ENCODE measurements at regions not wholly inside any gene's neighbourhood (a gene's known extent, or its start where the extent isn't known, plus 50 kb on each side); places are given as distances from the start of the nearest gene placed in this dataset.

DNA sequence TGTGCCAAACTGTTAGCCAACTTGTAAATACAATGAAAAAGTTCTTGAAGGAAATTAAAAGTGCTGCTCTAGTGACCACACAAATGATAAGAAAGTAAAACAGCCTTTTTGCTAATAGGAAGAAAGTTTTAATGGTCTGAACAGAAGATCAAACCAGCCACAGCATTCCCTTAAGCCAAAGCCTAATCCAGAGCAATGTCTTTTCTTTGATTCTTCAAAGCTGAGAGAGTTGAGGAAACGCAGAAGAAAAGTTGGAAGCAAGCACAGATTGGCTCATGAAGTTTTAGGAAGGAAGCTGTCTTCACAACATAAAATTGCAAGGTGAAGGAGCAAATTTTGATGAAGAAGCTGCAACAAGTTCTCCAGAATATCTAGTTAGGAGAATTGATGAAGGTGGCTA is 213.8 kb downstream of the ATXN7L3B start:
- TF ChIP-seq, protein P1, sequence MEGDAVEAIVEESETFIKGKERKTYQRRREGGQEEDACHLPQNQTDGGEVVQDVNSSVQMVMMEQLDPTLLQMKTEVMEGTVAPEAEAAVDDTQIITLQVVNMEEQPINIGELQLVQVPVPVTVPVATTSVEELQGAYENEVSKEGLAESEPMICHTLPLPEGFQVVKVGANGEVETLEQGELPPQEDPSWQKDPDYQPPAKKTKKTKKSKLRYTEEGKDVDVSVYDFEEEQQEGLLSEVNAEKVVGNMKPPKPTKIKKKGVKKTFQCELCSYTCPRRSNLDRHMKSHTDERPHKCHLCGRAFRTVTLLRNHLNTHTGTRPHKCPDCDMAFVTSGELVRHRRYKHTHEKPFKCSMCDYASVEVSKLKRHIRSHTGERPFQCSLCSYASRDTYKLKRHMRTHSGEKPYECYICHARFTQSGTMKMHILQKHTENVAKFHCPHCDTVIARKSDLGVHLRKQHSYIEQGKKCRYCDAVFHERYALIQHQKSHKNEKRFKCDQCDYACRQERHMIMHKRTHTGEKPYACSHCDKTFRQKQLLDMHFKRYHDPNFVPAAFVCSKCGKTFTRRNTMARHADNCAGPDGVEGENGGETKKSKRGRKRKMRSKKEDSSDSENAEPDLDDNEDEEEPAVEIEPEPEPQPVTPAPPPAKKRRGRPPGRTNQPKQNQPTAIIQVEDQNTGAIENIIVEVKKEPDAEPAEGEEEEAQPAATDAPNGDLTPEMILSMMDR (IDR thresholded peaks at IDR 0.05; ENCODE audit: borderline replicate concordance, extremely low read depth, low read length, poor library complexity, severe bottlenecking): no peak
- no peak for TF ChIP-seq EZH2 (IDR thresholded peaks at IDR 0.05; ENCODE audit: borderline replicate concordance, low read depth, low read length, severe bottlenecking)

All from DND-41 (cell line).